Right renal pelvis (tissue), 4 donors: ENCODE measurements at regions not wholly inside any gene's neighbourhood (a gene's known extent, or its start where the extent isn't known, plus 50 kb on each side); places are given as distances from the start of the nearest gene placed in this dataset.
"Not testable (repeated sequence)": the region's sequence is repeated elsewhere in the genome, so short reads cannot be mapped to it uniquely, and the experiment has no call there.

ENCODE experiments used
- DNase-seq, 4 donors: peaks; one replicate each; pipeline ENCODE4 v3.0.0-alpha.2; 2013; ENCODE audit warnings: low read depth in 4 of 4, low spot score in 3 of 4, missing footprints in 1 of 4

DNA sequence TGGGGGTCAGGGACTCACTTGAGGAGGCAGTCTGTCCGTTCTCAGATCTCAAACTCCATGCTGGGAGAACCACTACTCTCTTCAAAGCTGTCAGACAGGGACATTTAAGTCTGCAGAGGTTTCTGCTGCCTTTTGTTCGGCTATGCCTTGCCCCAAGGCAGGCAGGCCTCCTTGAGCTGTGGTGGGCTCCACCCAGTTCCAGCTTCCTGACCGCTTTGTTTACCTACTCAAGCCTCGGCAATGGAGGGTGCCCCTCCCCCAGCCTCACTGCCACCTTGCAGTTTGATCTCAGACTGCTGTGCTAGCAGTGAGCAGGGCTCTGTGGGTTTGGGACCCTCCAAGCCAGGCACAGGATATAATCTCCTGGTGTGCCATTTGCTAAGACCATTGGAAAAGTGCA is 530.0 kb downstream of the LRRIQ3 start:
- DNase-seq, result not testable (repeated sequence)

DNA sequence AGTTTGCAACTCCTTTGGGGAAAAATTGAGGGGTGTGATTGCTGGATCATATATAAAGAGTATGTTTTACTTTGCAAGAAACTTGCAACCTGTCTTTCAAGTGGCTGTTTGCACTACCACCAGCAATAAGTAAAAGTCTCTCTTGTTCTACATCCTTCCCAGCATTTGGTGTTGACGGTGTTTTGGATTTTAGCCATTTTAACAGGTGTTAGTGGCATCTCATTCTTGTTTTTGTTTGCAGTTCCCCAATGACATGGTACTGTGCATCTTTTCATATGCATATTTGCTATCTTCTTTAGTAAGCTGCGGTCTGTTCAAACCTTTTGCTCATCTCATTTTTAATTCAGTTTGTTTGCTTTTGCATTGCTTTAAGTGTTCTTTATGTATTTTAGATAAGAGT is 535.5 kb downstream of the LRRIQ3 start:
- no peak for DNase-seq

DNA sequence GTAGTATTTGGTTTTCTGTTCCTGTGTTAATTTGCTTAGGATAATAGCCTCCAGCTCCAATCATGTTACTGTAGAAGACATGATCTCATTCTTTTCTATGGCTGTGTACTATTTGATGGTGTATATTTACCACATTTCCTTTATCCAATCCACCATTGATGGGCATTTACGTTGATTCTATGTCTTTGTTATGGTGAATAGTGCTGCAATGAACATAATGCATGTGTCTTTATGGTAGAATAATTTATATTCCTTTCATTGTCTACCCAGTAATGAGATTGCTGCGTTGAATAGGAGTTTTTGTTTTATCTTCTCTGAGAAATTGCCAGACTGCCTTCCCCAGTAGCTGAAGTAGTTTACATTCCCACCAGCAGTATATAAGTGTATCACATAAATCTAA is 538.8 kb downstream of the LRRIQ3 start:
- DNase-seq, result no peak

DNA sequence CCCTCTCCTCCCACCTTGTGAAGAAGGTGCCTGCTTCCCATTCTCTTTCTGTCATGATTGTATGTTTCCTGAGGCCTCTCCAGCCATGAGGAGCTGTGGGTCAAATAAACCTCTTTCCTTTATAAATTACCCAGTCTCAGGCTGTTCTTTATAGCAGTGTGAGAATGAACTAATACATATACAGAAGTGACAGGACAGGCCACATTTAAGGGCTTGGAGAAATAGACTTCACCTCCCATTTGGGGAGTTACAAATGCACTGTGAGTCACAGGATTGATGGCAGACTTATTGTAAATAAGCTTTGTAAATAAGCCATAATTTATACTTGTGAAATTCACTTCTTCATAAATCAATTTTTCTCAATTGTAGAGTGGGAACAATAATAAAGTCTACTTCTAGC is 543.3 kb downstream of the LRRIQ3 start:
- DNase-seq, result no peak

DNA sequence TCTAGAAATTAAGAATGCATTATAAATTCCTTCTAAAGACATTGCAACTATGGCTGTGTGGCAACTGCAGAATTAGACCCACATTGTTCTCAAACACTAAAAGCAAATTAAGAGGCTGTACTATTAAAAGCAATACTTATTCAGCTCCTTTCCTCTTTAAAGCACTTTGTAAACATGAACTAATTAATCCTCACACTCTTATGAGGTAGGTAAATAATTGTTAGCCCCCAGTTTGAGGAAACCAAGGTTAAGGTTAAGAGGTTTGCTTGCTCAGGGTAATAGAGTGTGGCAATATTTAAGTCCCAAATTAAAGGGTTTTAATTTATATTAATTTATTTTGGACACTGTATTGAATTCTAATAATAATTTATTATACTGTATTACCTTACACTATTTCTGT is 553.8 kb downstream of the LRRIQ3 start:
- no peak for DNase-seq

- no peak for DNase-seq
Measured at GRCh38 chr1:73639494-73639893, 558.5 kb downstream of the LRRIQ3 start.

DNA sequence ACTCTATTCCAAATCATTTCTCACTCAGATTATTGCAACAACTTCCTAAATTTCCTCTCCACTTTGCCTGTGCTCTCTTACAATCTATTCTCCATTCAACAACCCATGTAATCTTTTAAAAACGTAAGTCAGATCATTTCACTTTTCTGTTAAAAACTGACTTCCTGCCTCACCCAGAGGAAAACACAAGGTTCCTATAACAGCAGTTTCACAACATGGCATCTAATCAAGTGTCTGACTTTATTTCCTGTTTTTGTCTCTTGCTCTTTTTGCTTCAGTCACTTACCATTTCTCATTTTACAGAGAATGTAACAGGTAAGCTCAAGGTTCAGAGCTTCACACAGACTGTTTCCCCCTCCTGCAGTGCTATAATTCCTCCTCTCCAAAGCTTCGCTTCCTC is 560.7 kb downstream of the LRRIQ3 start:
- DNase-seq, result no peak

- DNase-seq, result no peak
Measured at GRCh38 chr1:73635021-73635420, 563.0 kb downstream of the LRRIQ3 start.

- no peak for DNase-seq
Measured at GRCh38 chr1:73627723-73628122, 570.3 kb downstream of the LRRIQ3 start.

DNA sequence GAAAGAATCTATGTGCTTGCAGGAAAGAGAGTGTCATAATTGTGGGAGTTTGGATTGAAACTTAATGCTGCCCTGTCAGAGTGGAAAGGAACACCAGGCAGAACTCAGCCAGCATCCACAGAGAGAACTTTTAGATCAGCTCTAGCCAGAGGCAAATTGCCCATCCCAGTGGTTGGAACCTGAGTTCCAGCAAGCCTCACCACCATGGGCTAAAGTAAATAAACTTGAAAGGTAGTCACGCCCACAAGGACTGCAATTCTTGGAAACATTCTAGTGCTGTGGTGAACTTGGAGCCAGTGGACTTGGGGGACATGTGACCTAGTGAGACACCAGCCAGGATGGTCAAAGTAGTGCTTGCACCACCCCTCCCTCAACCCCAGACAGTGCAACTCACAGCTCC is 571.6 kb downstream of the LRRIQ3 start:
- no peak for DNase-seq

DNA sequence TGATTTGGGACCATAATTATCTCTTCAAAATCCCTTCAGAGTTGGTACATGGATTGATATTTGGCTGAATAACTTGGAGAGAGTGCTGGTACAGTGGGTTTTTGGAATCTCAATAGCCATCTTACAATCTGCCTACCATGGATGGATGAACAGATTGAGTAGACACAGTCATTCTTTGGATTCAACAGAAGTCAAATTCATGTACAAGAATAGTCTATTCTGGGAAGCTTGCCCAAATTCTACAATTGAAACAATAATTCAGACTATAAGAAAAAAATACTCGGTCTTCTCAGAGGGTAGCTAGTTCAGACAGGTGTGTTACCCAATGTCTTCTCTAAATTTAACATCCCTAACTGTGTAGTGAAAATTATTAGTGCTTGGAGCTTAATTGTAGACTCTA is 574.0 kb downstream of the LRRIQ3 start:
- DNase-seq, result no peak

GRCh38 chr1:73617145-73617544 is 580.8 kb downstream of the LRRIQ3 start:
- no peak for DNase-seq

DNA sequence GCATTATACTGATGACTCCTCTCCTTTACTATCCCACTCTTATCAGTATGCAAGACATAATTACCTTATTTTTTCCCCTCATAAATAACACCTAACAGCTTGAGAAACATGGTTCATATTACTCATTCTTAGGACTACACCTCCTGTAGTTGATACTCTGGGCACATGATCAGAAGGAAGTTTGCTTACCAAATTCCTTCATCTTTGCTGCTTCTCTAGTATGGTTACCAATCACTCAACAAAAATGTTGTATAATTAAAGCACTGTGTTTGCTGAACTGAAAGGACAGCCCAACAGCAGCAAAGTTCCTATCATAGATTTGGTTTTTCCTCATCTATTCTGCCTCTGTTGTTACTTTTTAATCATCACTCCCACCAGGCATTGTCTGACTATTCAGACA is 586.3 kb downstream of the LRRIQ3 start:
- no peak for DNase-seq

- no peak for DNase-seq
Measured at GRCh38 chr1:73604739-73605138, 593.2 kb downstream of the LRRIQ3 start.

DNA sequence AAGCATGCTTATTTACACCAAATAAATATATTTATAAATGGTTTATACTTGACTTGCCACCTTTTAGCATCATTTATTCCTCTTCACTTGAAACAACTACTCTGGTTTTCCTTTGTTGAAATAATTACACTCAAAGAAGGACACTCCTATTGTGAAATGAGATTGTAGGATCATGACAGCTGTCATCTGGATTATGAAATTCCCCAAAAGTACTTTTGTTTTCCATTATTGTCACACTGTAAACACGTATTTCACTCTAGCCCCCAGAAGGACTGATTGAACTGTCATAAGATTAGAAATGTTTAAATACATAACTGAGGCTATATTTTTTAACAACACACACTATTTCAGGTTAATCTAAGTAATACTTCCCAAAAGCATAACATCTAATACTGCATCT is 593.8 kb downstream of the LRRIQ3 start:
- DNase-seq, result no peak

DNA sequence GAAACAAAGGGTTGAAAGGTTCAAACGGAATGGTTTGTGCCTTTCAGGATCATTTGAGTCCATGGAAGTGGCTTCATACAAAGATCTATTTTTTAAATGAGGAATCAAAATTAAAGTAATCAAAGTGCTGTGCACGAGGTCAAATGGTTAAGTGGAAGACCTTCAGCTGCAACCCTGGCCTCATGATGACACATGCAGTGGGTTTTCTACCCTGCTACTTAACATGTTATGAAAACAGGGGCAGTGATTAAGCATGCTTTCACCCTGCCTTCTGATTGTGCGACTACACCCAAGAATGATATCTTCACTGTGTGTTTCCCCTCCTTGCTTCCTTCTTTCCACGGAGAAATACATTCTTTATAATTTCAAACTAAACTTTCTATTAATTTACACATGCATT is 604.2 kb downstream of the LRRIQ3 start:
- no peak for DNase-seq

GRCh38 chr1:73593364-73593763 is 604.6 kb downstream of the LRRIQ3 start:
- DNase-seq, result peak in 2 of 4 donors; percentile 12 to 14

DNA sequence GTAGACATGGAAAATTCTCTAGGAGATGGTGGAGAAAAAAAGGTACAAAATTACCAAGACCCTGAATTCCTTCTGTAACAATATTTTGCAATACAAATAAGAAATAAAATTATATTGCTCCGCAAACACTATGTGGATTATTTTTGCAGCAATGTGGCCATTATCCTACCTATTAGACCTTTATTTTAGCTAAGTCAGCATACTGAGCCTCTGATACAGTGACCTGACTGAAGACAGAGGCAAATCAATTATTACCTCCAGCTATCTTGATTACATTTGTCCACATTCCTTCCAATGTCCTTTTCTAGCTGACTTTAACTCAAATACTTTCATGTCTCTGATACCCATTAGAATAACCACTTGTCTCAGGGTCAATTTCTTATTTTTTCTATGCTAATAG is 610.9 kb downstream of the LRRIQ3 start:
- DNase-seq, result no peak

DNA sequence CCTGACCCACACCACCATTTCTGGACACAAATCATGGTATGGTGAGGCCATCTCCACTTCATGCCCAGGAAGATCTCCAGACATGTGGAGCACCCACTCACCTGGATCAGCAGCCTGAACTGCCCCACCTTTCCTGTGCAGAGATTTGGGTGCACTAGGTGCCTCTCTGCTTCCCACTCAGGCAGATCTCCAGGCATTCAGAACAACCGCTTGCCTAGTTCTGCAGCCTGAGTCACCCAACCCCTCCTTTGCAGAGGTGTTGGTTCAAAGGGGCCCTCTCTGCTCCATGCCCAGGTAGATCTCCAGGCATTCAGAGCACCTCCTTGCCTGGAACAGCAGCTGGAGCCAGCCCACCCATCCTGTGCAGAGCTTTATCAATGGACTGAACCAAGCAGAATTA is 620.8 kb downstream of the LRRIQ3 start:
- no peak for DNase-seq

GRCh38 chr1:73576083-73576482 is 621.9 kb downstream of the LRRIQ3 start:
- no peak for DNase-seq

DNA sequence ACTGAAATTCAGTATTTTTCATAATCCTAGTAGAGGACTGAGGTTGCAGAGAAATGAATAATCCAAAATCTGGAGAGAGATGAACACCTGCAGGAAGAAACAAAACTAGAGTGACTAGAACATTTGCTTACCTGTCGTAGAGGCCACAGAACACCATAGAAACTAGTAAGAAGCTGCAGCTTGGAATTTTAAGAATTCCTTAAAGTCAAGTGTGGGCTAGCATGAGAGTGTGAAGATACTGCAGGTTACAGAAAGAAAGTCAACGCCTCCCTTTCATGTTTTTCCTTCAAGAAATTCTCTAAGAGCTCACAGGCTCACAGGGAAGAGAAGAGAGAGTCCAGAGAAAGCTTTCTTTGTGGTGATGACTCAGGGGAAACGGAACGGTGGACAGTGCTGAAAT is 633.7 kb downstream of the LRRIQ3 start:
- DNase-seq, result no peak

DNA sequence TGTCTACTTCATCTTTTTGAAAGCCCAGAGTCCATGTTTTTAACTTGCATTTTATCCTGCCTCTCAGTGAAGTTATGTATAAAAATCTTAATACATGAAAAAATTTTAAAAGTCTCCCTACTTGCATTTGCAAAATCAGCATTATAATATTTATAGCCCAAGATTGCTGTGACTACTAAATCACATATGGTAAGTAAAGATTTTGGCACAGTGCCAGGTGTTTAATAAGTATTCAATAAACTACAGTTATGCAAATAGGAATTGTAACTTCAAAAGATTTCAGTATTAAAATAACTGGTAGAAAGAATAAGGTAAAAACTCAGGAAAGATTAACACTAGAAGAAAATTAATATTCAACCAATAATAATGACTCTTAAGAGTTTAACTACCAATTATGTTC is 641.7 kb downstream of the LRRIQ3 start:
- no peak for DNase-seq

DNA sequence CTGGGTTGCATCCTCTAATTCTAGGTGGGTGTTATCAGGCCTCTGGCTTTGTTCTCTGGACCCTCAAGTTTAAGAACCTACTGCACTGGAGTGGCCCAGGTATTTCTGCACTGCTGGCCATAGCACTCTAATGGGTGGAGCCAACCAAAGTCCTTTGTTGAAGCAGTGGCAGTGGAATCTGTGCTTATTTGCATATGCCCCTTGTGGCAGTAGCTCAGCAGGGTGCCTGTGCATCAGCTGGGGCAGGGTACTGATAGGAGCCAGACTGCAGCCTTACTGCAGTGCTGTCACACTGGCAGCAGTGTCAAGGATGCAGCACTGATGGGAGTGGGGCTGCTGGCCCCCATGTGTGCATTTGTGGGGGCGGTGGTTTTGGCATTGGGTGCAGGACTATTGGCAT is 660.6 kb downstream of the LRRIQ3 start:
- no peak for DNase-seq
